Activated CD4-positive, alpha-beta T cell treated with anti-CD3 and anti-CD28 coated beads for 36 hours (primary cell): ENCODE measurements at regions not wholly inside any gene's neighbourhood (a gene's known extent, or its start where the extent isn't known, plus 50 kb on each side); places are given as distances from the start of the nearest gene placed in this dataset.
A peak's percentile ranks its signal among the peaks of the same experiment; 100 is the strongest.

ENCODE experiments used
- ATAC-seq: fragments of 200-7000 bp; cut with Tn5 transposase; one replicate; pipeline ENCODE4 v1.10.0; 2021; ENCODE audit warnings: mild to moderate bottlenecking, moderate library complexity
- CTCF ChIA-PET: fragments of 350-600 bp; sonication (Branson Sonifier 250); formaldehyde crosslinking; loops from one replicate; lab custom pipeline; 2021; ENCODE audit warnings: antibody characterized with exemption; lab: Charles Lee
- POLR2A ChIA-PET: fragments of 350-600 bp; sonication (Branson Sonifier 250); formaldehyde crosslinking; loops from one replicate; lab custom pipeline; 2021; ENCODE audit warnings: antibody characterized with exemption, inconsistent platforms; lab: Charles Lee
- DNase-seq: peaks from one replicate; pipeline ENCODE4 v3.0.0-alpha.2; 2020
- H3K27ac Mint-ChIP-seq: one replicate; pipeline ENCODE4 v1.8.0; 2021; ENCODE audit warnings: mixed read lengths
- H3K27me3 Mint-ChIP-seq: one replicate; pipeline ENCODE4 v1.8.0; 2021; ENCODE audit warnings: mixed read lengths
- H3K36me3 Mint-ChIP-seq: one replicate; pipeline ENCODE4 v1.8.0; 2021; ENCODE audit warnings: low read depth, mixed read lengths
- H3K4me1 Mint-ChIP-seq: one replicate; pipeline ENCODE4 v1.8.0; 2021; ENCODE audit warnings: mixed read lengths
- H3K4me3 Mint-ChIP-seq: one replicate; pipeline ENCODE4 v1.8.0; 2021; ENCODE audit warnings: mild to moderate bottlenecking, moderate library complexity, mixed read lengths
- H3K9me3 Mint-ChIP-seq: one replicate; pipeline ENCODE4 v1.8.0; 2021; ENCODE audit warnings: low read depth, mixed read lengths
- intact Hi-C, 2 experiments: fragments of 100-400 bp; cut with DNase I in 1 of 2; cut with micrococcal nuclease in 1 of 2; formaldehyde crosslinking; loops; one replicate each; pipeline versions ENCODE4 v1.14.2 to v1.15.1; 2022 to 2024; cut with DNase I, micrococcal nuclease

GRCh38 chr2:181185421-181185820, 205.0 kb downstream of the UBE2E3 start:
- DNase-seq (no peak), ATAC-seq (no peak)
- Mint-ChIP-seq H3K9me3 (no peaks in the 10 kb centered on the region), H3K27ac (no peak overlapping the region), H3K4me3 (no peak overlapping the region), H3K36me3 (peaks cover 2% of the 10 kb centered on the region), H3K27me3 (no peaks in the 10 kb centered on the region), H3K4me1 (peaks cover 11% of the 10 kb centered on the region)
- intact Hi-C loops: no loop called here
- ChIA-PET CTCF (interaction anchor here (1.0 to 1.5 kb wide), 2 partner anchors 9 to 281 kb away, joined by 5 read pairs; no protein-coding TSS in a partner anchor), POLR2A (no interaction called here)

GRCh38 chr2:181185948-181186347, 205.5 kb downstream of the UBE2E3 start:
- ChIA-PET POLR2A (interaction anchor here (0.5 kb wide), 1 partner anchor 66 kb away, joined by 4 read pairs; no protein-coding TSS in a partner anchor), CTCF (interaction anchor here (1.5 kb wide), 1 partner anchor 9 kb away, joined by 5 read pairs; no protein-coding TSS in a partner anchor)
- Mint-ChIP-seq H3K27ac (no peak overlapping the region), H3K4me1 (peaks cover 16% of the 10 kb centered on the region), H3K4me3 (no peak overlapping the region), H3K27me3 (no peaks in the 10 kb centered on the region), H3K9me3 (no peaks in the 10 kb centered on the region), H3K36me3 (peaks cover 2% of the 10 kb centered on the region)
- intact Hi-C loops: no loop called here
- DNase-seq (no peak), ATAC-seq (peak; percentile 81)

- Mint-ChIP-seq H3K4me1 (peaks cover 20% of the 10 kb centered on the region), H3K9me3 (no peaks in the 10 kb centered on the region), H3K27me3 (no peaks in the 10 kb centered on the region), H3K4me3 (no peak overlapping the region), H3K36me3 (peaks cover 2% of the 10 kb centered on the region), H3K27ac (no peak overlapping the region)
- ChIA-PET CTCF (no interaction called here), POLR2A (no interaction called here)
- intact Hi-C loops: no loop called here
- DNase-seq (no peak), ATAC-seq (no peak)
Observed at GRCh38 chr2:181188605-181189004, 208.2 kb downstream of the UBE2E3 start.

GRCh38 chr2:181189951-181190350, 209.5 kb downstream of the UBE2E3 start:
- ChIA-PET POLR2A (no interaction called here), CTCF (interaction anchor here (1.4 kb wide), 1 partner anchor 11 kb away, joined by 8 read pairs; no protein-coding TSS in a partner anchor)
- no peaks in the 10 kb centered on the region for H3K27me3 Mint-ChIP-seq
- H3K9me3 Mint-ChIP-seq: no peaks in the 10 kb centered on the region
- no peak overlapping the region for H3K4me3 Mint-ChIP-seq
- DNase-seq: no peak
- intact Hi-C loops: no loop called here
- H3K27ac Mint-ChIP-seq: no peak overlapping the region
- ATAC-seq: no peak
- H3K4me1 Mint-ChIP-seq: peaks cover 18% of the 10 kb centered on the region
- H3K36me3 Mint-ChIP-seq: peaks cover 2% of the 10 kb centered on the region

- H3K4me3 Mint-ChIP-seq: no peak overlapping the region
- H3K27me3 Mint-ChIP-seq: no peaks in the 10 kb centered on the region
- peaks cover 14% of the 10 kb centered on the region for H3K4me1 Mint-ChIP-seq
- intact Hi-C loops: no loop called here
- POLR2A ChIA-PET: no interaction called here
- ATAC-seq: peak; percentile 37
- peaks cover 2% of the 10 kb centered on the region for H3K36me3 Mint-ChIP-seq
- CTCF ChIA-PET: interaction anchor here (0.6 to 1.4 kb wide), 5 partner anchors 12 to 267 kb away, joined by 3 to 8 read pairs (median 3); no protein-coding TSS in a partner anchor
- H3K9me3 Mint-ChIP-seq: no peaks in the 10 kb centered on the region
- H3K27ac Mint-ChIP-seq: no peak overlapping the region
- DNase-seq: no peak
Observed at GRCh38 chr2:181190711-181191110, 210.3 kb downstream of the UBE2E3 start.

- CTCF ChIA-PET: interaction anchor here (0.6 to 1.0 kb wide), 2 partner anchors 10 to 16 kb away, joined by 4 read pairs; no protein-coding TSS in a partner anchor
- DNase-seq: no peak
- intact Hi-C loops: no loop called here
- no peak for ATAC-seq
- Mint-ChIP-seq H3K36me3 (no peaks in the 10 kb centered on the region), H3K9me3 (peaks cover 1% of the 10 kb centered on the region), H3K27me3 (no peaks in the 10 kb centered on the region), H3K4me1 (peaks cover 32% of the 10 kb centered on the region), H3K4me3 (no peak overlapping the region), H3K27ac (no peak overlapping the region)
- POLR2A ChIA-PET: no interaction called here
Observed at GRCh38 chr2:181193550-181193949, 213.1 kb downstream of the UBE2E3 start.

GRCh38 chr2:181196401-181196800, 216.0 kb downstream of the UBE2E3 start:
- POLR2A ChIA-PET: no interaction called here
- Mint-ChIP-seq H3K9me3 (peaks cover 4% of the 10 kb centered on the region), H3K4me1 (peaks cover 33% of the 10 kb centered on the region), H3K27ac (peak overlapping the region; percentile 37), H3K36me3 (peaks cover 5% of the 10 kb centered on the region), H3K27me3 (no peaks in the 10 kb centered on the region), H3K4me3 (no peak overlapping the region)
- DNase-seq (no peak), ATAC-seq (peak; percentile 76)
- intact Hi-C loops: loop anchor here in 1 of 2 experiments (2.0 kb wide), 1 partner anchor 28 kb away; no protein-coding TSS in a partner anchor
- CTCF ChIA-PET: interaction anchor here (1.2 kb wide), 1 partner anchor 271 kb away, joined by 3 read pairs; no protein-coding TSS in a partner anchor

- no peaks in the 10 kb centered on the region for H3K27me3 Mint-ChIP-seq
- intact Hi-C loops: loop anchor here in 1 of 2 experiments (2.0 kb wide), 1 partner anchor 28 kb away; no protein-coding TSS in a partner anchor
- ChIA-PET CTCF (no interaction called here), POLR2A (no interaction called here)
- peaks cover 5% of the 10 kb centered on the region for H3K36me3 Mint-ChIP-seq
- DNase-seq (no peak), ATAC-seq (peak; percentile 57)
- H3K4me3 Mint-ChIP-seq: no peak overlapping the region
- H3K9me3 Mint-ChIP-seq: peaks cover 4% of the 10 kb centered on the region
- peak overlapping the region; percentile 34 for H3K27ac Mint-ChIP-seq
- peaks cover 35% of the 10 kb centered on the region for H3K4me1 Mint-ChIP-seq
Observed at GRCh38 chr2:181197140-181197760, 216.8 kb downstream of the UBE2E3 start.

GRCh38 chr2:181198183-181198864, 217.9 kb downstream of the UBE2E3 start:
- H3K4me1 Mint-ChIP-seq: peaks cover 33% of the 10 kb centered on the region
- H3K36me3 Mint-ChIP-seq: peaks cover 8% of the 10 kb centered on the region
- DNase-seq (no peak), ATAC-seq (no peak)
- POLR2A ChIA-PET: no interaction called here
- intact Hi-C loops: no loop called here
- CTCF ChIA-PET: interaction anchor here (0.6 to 1.2 kb wide), 3 partner anchors 83 to 133 kb away, joined by 3 to 4 read pairs (median 3); no protein-coding TSS in a partner anchor
- peaks cover 4% of the 10 kb centered on the region for H3K9me3 Mint-ChIP-seq
- H3K27me3 Mint-ChIP-seq: no peaks in the 10 kb centered on the region
- H3K27ac Mint-ChIP-seq: peak overlapping the region; percentile 62
- H3K4me3 Mint-ChIP-seq: no peak overlapping the region

- intact Hi-C loops: no loop called here
- ChIA-PET POLR2A (interaction anchor here (0.7 kb wide), 1 partner anchor 41 kb away, joined by 5 read pairs; no protein-coding TSS in a partner anchor), CTCF (interaction anchor here (0.7 kb wide), 2 partner anchors 9 to 263 kb away, joined by 3 to 4 read pairs; no protein-coding TSS in a partner anchor)
- Mint-ChIP-seq H3K27me3 (no peaks in the 10 kb centered on the region), H3K9me3 (peaks cover 15% of the 10 kb centered on the region), H3K4me3 (no peak overlapping the region), H3K4me1 (peaks cover 10% of the 10 kb centered on the region), H3K36me3 (peaks cover 24% of the 10 kb centered on the region), H3K27ac (no peak overlapping the region)
- ATAC-seq (no peak), DNase-seq (no peak)
Observed at GRCh38 chr2:181203412-181203811, 223.0 kb downstream of the UBE2E3 start.

GRCh38 chr2:181203916-181204315, 223.5 kb downstream of the UBE2E3 start:
- peaks cover 19% of the 10 kb centered on the region for H3K9me3 Mint-ChIP-seq
- ATAC-seq (no peak), DNase-seq (no peak)
- POLR2A ChIA-PET: interaction anchor here (0.7 kb wide), 1 partner anchor 40 kb away, joined by 5 read pairs; no protein-coding TSS in a partner anchor
- no peaks in the 10 kb centered on the region for H3K27me3 Mint-ChIP-seq
- intact Hi-C loops: no loop called here
- H3K4me1 Mint-ChIP-seq: peaks cover 5% of the 10 kb centered on the region
- no peak overlapping the region for H3K4me3 Mint-ChIP-seq
- CTCF ChIA-PET: interaction anchor here (0.7 kb wide), 2 partner anchors 10 to 262 kb away, joined by 3 to 4 read pairs; no protein-coding TSS in a partner anchor
- no peak overlapping the region for H3K27ac Mint-ChIP-seq
- H3K36me3 Mint-ChIP-seq: peaks cover 26% of the 10 kb centered on the region
